ENCODE measurements at regions not wholly inside any gene's neighbourhood (a gene's known extent, or its start where the extent isn't known, plus 50 kb on each side); places are given as distances from the start of the nearest gene placed in this dataset.
"Not testable (repeated sequence)": the region's sequence is repeated elsewhere in the genome, so short reads cannot be mapped to it uniquely, and the experiment has no call there.

DNA sequence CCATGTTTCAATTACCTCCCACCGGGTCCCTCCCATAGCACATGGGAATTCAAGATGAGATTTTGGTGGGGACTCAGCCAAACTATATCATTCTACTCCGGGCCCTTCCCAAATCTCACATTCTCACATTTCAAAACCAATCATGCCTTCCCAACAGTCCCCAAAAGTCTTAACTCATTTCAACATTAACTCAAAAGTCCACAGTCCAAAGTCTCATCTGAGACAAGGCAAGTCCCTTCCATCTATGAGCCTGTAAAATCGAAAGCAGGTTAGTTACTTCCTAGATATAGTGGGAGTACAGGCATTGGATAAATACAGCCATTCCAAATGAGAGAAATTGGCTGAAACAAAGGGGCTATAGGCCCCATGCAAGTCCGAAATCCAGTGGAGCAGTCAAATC is 188.1 kb downstream of the SQOR start:
- TF ChIP-seq POLR2A (IDR thresholded peaks at IDR 0.05): not testable (repeated sequence)
- TF ChIP-seq, protein P1, sequence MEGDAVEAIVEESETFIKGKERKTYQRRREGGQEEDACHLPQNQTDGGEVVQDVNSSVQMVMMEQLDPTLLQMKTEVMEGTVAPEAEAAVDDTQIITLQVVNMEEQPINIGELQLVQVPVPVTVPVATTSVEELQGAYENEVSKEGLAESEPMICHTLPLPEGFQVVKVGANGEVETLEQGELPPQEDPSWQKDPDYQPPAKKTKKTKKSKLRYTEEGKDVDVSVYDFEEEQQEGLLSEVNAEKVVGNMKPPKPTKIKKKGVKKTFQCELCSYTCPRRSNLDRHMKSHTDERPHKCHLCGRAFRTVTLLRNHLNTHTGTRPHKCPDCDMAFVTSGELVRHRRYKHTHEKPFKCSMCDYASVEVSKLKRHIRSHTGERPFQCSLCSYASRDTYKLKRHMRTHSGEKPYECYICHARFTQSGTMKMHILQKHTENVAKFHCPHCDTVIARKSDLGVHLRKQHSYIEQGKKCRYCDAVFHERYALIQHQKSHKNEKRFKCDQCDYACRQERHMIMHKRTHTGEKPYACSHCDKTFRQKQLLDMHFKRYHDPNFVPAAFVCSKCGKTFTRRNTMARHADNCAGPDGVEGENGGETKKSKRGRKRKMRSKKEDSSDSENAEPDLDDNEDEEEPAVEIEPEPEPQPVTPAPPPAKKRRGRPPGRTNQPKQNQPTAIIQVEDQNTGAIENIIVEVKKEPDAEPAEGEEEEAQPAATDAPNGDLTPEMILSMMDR (IDR thresholded peaks at IDR 0.05): not testable (repeated sequence)

Data from esophagus squamous epithelium (tissue), 4 donors.